Vagina (tissue), 2 donors: ENCODE measurements at regions not wholly inside any gene's neighbourhood (a gene's known extent, or its start where the extent isn't known, plus 50 kb on each side); places are given as distances from the start of the nearest gene placed in this dataset.

ENCODE experiments used
- DNase-seq, 2 donors: peaks; one replicate each; pipeline ENCODE4 v3.0.0-alpha.2; 2017; ENCODE audit errors: extremely low spot score in 2 of 2
- H3K27ac ChIP-seq: fragments of 200-600 bp; sonication (generic); one replicate; pipeline ENCODE4 v1.5.1; 2019
- H3K27me3 ChIP-seq: fragments of 200-600 bp; sonication (generic); one replicate; pipeline ENCODE4 v1.5.1; 2019
- H3K36me3 ChIP-seq, 2 donors: fragments of 200-600 bp; sonication (generic); one replicate each; pipeline ENCODE4 v1.5.1; 2017 to 2019
- H3K4me1 ChIP-seq: fragments of 200-600 bp; sonication (generic); one replicate; pipeline ENCODE4 v1.5.1; 2019
- H3K4me3 ChIP-seq, 2 donors: fragments of 200-600 bp; sonication (generic); 1 replicate in 1 of 2; 2 replicates in 1 of 2; pipeline ENCODE4 v1.5.1; 2016 to 2019
- H3K9me3 ChIP-seq: fragments of 200-600 bp; sonication (generic); one replicate; pipeline ENCODE4 v1.5.1; 2019
- POLR2A ChIP-seq, 2 donors: fragments of 450-650 bp; IDR thresholded peaks; one replicate each; pipeline ENCODE4 v1.6.1; 2017; ENCODE audit warnings: antibody characterized with exemption in 2 of 2, mild to moderate bottlenecking in 2 of 2, moderate library complexity in 2 of 2
- POLR2AphosphoS5 ChIP-seq, 2 donors: sonication (generic); formaldehyde crosslinking; IDR thresholded peaks; one replicate each; pipeline ENCODE4 v1.9.0; 2017; ENCODE audit warnings: antibody characterized with exemption in 2 of 2, mild to moderate bottlenecking in 2 of 2, low read depth in 1 of 2; ENCODE audit not compliant: insufficient read depth in 1 of 2
- intact Hi-C: fragments of 100-400 bp; cut with DNase I; formaldehyde crosslinking; loops from one replicate; pipeline ENCODE4 v1.15.1; 2023
- TF ChIP-seq, protein P1 (sequence below), 3 experiments: fragments of 450-650 bp in 2 of 3; fragments of 200-600 bp in 1 of 3; sonication (generic) in 1 of 3; IDR thresholded peaks; one replicate each; pipeline ENCODE4 v1.5.1; 2017 to 2019; ENCODE audit warnings: antibody characterized with exemption in 3 of 3, mild to moderate bottlenecking in 2 of 3, moderate library complexity in 2 of 3

DNA sequence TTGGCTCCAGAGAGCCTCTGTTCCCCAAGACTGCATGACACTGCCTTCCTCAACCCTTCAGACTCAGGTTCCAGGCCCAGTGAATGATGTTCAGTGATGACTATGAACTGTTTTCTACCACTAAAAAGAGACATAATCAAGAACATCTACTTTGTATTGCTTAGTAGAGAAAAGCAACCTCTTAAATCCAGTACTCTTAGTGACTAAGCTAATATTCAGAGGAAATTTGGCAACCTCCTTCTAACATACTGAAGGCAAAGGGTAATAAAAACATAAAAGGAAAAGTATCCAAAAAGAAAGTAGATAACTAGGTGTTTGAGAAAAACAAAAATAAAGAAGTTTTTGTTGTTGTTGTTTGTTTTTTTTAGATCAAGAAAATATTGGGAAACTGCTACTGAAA, 153.3 kb upstream of the RUNX1 start:
- Histone ChIP-seq H3K36me3 (no peaks in the 10 kb centered on the region), H3K4me3 (no peak overlapping the region), H3K27ac (peak overlapping the region; percentile 75), H3K4me1 (peaks cover 25% of the 10 kb centered on the region), H3K27me3 (no peaks in the 10 kb centered on the region), H3K9me3 (no peaks in the 10 kb centered on the region)
- DNase-seq: no peak
- TF ChIP-seq POLR2AphosphoS5 (IDR thresholded peaks at IDR 0.05; ENCODE audit: insufficient read depth in 1 of 2, low read depth in 1 of 2) (no peak), POLR2A (IDR thresholded peaks at IDR 0.05) (no peak)
- TF ChIP-seq, protein P1, sequence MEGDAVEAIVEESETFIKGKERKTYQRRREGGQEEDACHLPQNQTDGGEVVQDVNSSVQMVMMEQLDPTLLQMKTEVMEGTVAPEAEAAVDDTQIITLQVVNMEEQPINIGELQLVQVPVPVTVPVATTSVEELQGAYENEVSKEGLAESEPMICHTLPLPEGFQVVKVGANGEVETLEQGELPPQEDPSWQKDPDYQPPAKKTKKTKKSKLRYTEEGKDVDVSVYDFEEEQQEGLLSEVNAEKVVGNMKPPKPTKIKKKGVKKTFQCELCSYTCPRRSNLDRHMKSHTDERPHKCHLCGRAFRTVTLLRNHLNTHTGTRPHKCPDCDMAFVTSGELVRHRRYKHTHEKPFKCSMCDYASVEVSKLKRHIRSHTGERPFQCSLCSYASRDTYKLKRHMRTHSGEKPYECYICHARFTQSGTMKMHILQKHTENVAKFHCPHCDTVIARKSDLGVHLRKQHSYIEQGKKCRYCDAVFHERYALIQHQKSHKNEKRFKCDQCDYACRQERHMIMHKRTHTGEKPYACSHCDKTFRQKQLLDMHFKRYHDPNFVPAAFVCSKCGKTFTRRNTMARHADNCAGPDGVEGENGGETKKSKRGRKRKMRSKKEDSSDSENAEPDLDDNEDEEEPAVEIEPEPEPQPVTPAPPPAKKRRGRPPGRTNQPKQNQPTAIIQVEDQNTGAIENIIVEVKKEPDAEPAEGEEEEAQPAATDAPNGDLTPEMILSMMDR (IDR thresholded peaks at IDR 0.05): no peak
- intact Hi-C loops: no loop called here

DNA sequence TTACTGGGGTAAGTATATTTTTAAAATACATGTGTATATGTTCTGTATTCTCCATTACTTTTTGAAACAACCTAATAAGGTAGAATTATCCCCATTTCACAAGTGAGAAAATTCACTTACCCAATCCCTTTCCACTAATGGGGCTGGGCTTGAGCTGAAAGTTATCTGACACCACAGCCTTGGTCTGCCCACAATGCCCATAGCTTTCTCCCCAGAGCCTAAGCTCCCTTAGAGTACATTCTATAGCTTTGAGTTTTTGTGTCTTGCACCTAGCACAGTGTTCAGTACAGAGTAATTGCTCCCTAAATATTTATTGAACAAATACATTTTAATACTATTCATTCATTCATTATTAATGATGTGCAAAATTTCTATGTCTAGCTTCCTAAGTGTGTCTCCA, 152.7 kb upstream of the RUNX1 start:
- no peak for TF ChIP-seq POLR2AphosphoS5 (IDR thresholded peaks at IDR 0.05; ENCODE audit: insufficient read depth in 1 of 2, low read depth in 1 of 2)
- TF ChIP-seq, protein P1 (IDR thresholded peaks at IDR 0.05): no peak
- TF ChIP-seq POLR2A (IDR thresholded peaks at IDR 0.05): no peak
- no peak overlapping the region for H3K27ac ChIP-seq

DNA sequence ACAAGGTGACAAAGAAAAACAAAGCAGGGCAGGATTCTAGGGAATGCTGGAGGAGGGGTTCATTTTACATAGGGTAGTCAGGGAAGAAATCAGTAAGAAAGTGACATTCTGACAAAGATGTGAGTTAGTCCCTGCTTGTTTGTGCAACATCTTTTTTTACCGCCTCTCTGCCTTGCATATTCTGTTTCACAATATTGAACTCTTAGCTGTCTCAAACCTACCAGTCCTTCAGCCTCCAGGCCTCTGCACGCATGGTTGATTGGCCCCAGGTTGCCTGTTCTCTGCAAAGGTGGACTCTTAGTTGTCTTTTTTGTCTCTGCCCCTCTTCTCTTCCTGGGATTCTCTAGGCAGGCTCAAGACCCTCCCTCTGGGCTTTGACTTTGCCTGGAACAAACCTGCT, 152.2 kb upstream of the RUNX1 start:
- Histone ChIP-seq H3K27ac (no peak overlapping the region), H3K4me1 (peaks cover 19% of the 10 kb centered on the region), H3K36me3 (no peaks in the 10 kb centered on the region), H3K27me3 (no peaks in the 10 kb centered on the region), H3K9me3 (no peaks in the 10 kb centered on the region), H3K4me3 (no peak overlapping the region)
- intact Hi-C loops: no loop called here
- TF ChIP-seq POLR2AphosphoS5 (IDR thresholded peaks at IDR 0.05; ENCODE audit: insufficient read depth in 1 of 2, low read depth in 1 of 2) (no peak), POLR2A (IDR thresholded peaks at IDR 0.05) (no peak)
- TF ChIP-seq, protein P1 (IDR thresholded peaks at IDR 0.05): no peak
- no peak for DNase-seq

More for the DNA sequence above, 152.7 kb upstream of the RUNX1 start:
- intact Hi-C loops: no loop called here
- H3K27me3 ChIP-seq: no peaks in the 10 kb centered on the region
- H3K36me3 ChIP-seq: no peaks in the 10 kb centered on the region
- no peak overlapping the region for H3K4me3 ChIP-seq
- peaks cover 19% of the 10 kb centered on the region for H3K4me1 ChIP-seq
- H3K9me3 ChIP-seq: no peaks in the 10 kb centered on the region
- DNase-seq: no peak

DNA sequence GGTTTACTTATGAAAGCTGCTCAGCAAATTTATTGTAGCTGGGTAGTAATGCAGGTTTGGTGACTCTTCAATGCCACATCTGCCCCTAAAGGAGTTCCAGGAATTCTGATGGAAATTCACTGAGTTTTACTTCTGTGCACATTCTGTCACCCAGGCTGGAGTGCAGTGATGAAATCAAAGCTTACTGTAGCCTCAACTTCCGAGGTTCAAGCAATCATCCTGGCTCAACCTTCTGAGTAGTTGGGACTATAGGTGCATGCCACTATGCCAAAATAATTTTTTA, 150.6 kb upstream of the RUNX1 start:
- H3K27me3 ChIP-seq: no peaks in the 10 kb centered on the region
- no peaks in the 10 kb centered on the region for H3K9me3 ChIP-seq
- H3K36me3 ChIP-seq: no peaks in the 10 kb centered on the region
- H3K4me1 ChIP-seq: peaks cover 17% of the 10 kb centered on the region
- no peak for DNase-seq
- TF ChIP-seq, protein P1 (IDR thresholded peaks at IDR 0.05): no peak
- H3K27ac ChIP-seq: no peak overlapping the region
- no peak overlapping the region for H3K4me3 ChIP-seq
- intact Hi-C loops: no loop called here

DNA sequence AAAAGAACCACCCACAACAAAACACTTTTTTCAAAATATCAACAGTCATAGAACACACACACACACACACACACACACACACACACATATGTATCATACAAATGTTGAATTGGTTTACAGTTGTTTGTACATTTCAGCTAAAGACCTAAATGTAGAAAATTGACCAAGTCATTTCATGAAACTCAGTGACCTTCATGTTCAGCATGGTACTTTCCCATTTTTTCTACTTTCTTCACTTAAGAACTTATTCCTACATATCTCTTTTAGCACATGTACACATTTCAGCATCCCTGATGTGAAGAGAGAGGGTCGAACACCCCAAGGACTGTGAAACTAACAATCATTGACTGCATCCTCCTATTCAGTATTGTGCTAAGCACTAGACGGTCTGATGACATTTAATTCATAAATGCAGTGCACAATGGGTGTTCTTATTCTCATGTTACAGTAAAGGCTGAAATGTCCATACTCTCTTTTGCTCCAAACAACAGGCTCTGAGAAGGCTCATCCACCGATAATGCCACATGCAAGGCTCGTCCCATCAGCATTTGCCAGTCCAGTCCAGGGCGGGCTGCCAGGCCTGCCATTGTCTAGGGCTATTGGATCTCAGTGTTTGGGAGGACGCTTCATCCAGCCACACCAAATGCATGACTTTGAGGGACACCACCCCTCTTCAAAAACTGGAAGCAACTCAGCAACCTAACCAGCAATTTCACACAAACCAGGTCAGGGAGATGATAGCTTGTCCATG, 150.1 kb upstream of the RUNX1 start:
- peaks cover 12% of the 10 kb centered on the region for H3K4me1 ChIP-seq
- DNase-seq: no peak
- no peaks in the 10 kb centered on the region for H3K9me3 ChIP-seq
- H3K4me3 ChIP-seq: no peak overlapping the region
- TF ChIP-seq, protein P1 (IDR thresholded peaks at IDR 0.05): no peak
- TF ChIP-seq POLR2A (IDR thresholded peaks at IDR 0.05): no peak
- no peak for TF ChIP-seq POLR2AphosphoS5 (IDR thresholded peaks at IDR 0.05; ENCODE audit: insufficient read depth in 1 of 2, low read depth in 1 of 2)
- H3K27me3 ChIP-seq: no peaks in the 10 kb centered on the region
- intact Hi-C loops: no loop called here
- no peak overlapping the region for H3K27ac ChIP-seq
- H3K36me3 ChIP-seq: no peaks in the 10 kb centered on the region
